CD4-positive, alpha-beta T cell treated with Interleukin-6 at 100 ng/mL for 8 hours (primary cell): ENCODE measurements at regions not wholly inside any gene's neighbourhood (a gene's known extent, or its start where the extent isn't known, plus 50 kb on each side); places are given as distances from the start of the nearest gene placed in this dataset.
"Not testable (repeated sequence)": the region's sequence is repeated elsewhere in the genome, so short reads cannot be mapped to it uniquely, and the experiment has no call there.

Source experiments
- DNase-seq: peaks from one replicate; pipeline ENCODE4 v3.0.0-alpha.2; 2020; ENCODE audit warnings: mixed read lengths, low spot score

DNA sequence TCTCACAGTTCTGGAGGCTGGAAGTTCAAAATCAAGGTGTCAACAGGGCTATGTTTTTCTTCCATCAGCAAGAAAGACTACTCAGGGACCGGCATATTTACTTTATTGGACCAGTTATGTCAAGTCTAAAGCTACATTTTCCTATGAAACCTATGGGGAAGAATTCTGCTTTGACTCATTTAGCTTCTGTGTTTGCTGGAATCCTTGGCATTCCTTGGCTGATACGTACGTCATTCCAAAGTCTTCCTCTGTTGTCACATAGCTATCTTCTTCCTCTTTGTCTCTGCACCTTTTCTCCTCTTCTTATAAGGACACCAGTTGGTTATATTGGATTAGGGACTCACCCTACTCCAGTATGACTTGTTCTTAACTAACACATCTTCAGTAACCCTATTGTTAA is 137.4 kb upstream of the FBXO11 start:
- no peak for DNase-seq

DNA sequence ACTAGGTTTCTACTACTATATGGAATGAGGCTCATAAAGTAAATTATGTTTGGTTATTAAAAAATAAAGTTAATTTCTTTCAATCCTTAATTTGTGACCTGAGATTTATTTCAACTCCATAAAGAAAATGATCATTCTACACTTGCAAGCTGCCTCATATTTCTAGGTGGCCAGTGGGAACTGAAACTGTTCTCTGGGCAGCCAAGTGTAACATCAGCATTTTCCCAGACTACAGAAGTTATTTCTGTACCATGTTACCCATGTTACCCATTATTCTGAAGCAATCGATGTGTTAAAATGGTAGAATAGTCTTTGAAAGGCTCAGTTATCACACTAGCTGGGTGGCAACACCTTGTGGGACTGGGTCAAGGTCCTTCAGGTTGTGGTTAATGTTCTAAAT is 139.3 kb upstream of the FBXO11 start:
- no peak for DNase-seq

DNA sequence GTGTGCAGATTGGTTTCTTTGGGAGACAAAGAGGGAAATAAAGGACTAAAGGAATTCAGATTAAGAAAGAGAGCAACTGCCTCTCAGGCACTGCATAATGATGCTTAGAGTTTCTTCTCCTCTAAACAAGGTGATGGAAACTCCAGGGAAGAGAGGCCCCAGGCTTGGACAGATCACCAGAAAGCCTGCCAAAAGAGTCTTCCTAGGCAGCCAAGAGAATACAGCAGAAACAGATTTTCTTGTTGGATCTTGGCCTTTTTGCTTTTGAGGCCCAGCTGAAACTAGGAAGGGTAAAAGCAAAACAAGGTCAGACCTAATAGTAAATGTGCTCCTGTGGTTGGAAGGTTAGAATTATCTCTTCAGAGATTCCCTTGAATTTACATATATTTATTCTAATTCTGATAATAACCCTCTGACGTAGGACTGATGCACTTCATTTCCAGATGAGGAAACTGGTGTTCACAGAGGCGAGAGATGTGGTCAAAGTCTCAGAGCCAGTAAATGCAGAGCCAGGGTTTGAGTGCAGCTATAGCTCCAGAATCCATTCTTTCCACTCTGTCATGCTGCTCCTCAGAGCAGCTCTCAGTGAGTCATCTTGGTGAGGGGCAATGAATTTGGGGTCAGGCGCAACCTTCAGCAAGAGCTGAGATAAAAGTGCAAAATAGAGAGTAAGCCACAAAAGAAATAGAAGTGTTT is 142.3 kb upstream of the FBXO11 start:
- DNase-seq: no peak

DNA sequence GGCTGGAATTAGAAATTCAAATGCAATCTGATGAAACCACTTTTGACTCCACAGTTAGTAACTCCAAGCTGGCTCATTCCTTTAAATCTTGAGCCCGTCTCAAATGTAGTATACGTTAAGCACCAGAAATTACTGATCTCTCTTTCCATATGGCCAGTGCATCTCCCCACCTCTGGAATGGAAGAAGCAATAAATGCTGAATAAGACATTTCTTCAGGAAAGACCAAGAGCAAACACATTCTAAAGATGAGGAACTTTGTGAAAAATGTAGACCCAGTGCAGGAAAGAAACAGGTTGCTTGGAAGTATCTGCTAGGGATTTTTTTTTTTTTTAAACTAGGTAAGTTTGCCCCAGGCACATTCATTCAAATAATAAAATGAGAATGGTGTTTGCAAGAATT is 143.1 kb upstream of the FBXO11 start:
- DNase-seq: no peak

DNA sequence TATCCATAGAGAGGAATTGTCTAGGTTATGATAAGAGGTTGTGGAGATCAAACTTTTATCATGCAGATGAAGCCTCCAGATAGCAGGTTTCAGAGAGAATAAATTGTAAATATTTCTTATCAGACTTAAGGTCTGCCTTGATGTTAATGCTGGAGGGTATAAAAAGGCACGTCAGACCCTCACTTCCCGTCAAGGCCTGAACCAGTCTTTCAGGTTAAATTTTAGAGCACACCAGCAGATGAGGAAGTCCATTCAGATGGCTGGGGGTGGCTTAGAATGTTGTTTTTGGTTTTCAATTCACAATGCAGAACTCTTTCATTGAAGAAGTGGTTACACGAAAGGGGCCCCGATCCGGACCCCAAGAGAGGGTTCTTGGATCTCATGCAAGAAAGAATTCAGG is 144.4 kb upstream of the FBXO11 start:
- no peak for DNase-seq

DNA sequence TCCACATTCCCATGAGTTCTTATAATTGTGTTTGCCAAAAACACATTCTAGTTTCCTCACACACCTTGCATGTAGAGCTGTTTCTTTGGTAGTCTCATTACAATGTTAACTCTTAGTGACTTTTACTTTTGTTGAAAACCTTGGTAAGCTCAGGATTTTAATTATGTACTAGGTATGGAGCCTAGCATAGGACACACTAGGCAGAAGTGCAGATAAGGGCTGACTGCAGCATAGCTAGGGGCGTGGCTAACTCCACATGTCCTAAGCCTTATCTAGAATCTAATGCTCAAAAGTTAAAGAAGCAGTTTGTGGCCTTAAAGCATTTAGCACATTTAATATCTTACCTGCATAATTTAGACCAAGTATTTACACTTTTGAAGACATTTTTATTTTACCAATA is 153.7 kb upstream of the FBXO11 start:
- DNase-seq: no peak

DNA sequence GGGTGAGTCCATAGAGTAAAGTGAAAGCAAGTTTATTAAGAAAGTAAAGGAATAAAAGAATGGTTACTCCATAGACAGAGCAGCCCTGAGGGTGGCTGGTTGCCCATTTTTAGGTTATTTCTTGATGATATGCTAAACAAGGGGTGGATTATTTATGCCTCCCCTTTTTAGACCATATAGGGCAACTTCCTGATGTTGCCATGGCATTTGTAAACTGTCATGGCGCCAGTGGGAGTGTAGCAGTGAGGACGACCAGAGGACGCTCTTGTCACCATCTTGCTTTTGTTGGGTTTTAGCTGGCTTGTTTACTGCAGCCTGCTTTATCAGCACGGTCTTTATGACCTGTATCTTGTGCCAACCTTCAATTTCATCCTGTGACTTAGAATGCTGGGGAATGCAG is 155.4 kb upstream of the FBXO11 start:
- DNase-seq: not testable (repeated sequence)

DNA sequence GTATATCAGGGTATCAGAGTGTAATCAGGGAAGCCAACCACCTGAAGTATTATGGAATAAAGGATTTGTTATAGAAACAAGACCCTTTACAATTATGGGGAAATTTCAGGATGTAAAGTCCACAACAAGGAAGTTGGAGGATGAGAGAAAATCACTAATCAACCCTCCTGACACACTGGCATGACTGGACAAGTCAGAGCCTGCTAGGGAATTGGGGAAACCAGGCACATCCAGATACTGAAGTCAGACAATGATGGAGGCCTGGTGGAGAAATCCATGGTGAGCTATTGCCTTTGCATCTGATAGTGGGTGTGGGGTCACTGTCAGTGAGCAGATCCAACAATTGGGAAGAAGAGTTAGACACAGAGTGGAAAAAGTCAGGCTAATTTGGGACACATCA is 158.8 kb upstream of the FBXO11 start:
- no peak for DNase-seq

DNA sequence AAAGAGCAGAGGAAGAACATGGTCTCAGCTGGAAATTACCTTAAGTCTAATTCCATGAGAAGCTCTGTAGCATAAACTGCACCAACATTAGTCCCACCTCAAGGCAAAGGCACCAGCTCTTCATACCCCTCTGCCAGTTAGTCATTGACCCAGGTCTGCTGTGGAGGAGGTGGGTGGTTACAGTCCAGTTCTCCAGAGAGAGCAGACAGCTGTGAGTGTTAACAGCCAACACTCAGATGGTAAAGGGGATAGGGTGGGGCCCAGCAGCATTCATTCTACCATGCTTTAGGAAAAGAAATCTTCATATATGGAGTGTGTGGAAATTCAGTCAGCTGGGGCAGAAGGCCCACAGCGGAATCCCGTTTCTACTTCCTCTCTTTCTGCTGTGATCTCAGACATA is 159.7 kb upstream of the FBXO11 start:
- DNase-seq: no peak

DNA sequence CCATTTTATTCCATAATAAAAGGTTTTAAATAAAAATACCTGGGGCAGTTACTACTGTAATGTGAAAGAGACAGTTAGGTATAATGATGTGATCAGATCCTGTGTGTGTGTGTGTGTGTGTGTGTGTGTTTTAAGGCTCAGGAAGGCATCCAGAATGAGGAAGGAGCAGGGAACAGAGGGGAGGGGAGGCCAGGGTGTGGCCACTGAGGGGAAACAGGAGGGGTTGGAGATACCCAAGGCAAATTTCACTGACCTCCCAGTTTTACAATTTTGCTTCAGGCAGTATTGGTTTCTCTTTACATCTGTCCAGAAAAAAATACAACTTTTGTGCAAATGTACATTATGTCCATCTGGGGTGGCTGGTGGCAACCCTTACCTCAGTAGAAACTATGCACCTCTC is 163.5 kb upstream of the FBXO11 start:
- DNase-seq: no peak

DNA sequence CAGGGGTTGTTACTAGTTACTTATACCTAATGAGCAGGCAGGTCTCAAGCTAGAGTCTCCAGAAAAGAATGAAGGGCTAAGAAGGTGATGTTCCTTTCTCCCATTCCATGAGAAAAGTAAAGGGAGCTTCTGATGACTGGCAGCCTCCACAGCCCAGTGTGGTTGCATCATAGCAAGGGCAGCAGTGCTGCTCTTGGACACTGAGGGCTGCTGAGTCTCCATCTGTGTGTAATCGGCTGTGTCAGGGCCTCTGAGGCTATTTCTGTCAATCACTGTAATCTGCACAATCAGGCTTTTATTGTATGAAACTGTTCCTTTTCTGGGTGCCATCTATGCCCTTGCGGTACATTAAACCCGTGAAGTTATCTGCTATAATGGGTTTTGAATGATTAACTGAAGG is 164.1 kb upstream of the FBXO11 start:
- DNase-seq: no peak

DNA sequence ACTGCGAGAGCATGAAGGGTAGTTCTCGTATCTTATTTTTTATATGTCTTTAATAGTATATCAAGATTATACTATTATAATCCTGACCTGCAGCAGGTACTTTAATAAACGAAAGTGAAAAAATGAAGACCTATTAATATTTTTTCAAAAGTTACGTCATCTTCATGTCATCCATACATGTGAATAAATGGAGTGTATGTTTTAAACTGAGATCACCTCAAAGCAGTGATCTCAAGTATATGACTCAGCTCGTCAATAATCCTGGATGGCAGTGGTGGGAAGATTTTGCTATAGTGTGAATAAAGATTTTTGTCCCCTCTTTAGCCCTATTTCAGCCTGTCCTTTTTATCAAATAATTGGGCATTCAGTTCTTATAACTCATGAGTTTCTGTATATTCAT is 166.3 kb upstream of the FBXO11 start:
- DNase-seq: no peak

DNA sequence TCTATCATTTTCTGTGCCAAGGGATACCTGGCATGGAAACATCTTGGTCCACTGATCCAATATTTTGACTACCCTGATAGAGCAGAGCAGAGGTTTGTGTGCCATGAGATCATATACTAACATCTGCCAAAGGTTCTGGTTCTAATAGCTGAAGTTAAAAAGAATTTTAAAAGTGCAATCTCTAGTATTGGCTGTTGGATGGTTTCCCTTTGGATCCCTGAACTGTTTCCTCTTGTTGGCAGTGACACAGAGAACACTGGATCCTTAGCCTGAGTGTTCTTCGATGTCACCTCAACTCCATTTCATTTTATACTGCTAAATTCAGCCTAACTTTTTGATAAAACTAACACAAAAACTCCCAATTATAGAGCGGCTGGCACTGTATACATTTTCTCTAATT is 169.3 kb upstream of the FBXO11 start:
- DNase-seq: no peak

DNA sequence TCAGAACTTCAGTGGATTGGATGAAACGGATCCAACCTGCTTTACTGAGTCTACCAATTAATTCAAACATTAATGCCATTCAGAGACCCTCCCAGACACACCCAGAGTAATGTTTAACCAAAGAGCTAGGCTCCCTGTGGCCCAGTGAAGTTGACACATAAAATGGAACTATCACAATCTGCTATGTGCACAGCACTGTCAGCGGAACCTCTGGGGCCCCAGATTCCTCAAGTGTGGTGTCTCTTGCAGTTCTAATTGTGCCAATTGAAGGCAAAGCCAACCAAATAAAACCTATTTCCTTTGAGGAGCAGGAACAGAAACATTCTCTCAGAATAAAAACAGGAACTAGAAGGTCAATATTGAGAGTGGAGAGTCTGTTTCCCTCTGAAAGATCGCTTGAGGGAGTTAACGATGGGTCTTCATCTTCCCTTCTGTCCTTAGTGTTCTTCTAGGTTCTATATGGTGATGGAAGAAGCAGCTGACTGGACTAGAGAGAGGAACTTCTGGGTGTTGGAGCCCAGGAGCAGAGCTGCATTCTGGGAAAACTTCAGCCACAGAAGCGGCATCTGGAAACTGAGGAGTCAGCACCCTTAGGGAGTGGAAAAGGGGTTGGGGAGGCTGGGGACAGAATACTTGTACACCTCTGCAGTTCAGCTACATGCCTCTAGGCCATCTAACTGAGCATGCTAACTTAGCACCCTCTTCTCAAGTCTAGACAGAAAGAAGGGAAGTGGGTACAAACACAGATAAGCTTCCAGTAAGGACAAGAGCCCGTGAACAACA is 174.4 kb upstream of the FBXO11 start:
- DNase-seq: no peak

DNA sequence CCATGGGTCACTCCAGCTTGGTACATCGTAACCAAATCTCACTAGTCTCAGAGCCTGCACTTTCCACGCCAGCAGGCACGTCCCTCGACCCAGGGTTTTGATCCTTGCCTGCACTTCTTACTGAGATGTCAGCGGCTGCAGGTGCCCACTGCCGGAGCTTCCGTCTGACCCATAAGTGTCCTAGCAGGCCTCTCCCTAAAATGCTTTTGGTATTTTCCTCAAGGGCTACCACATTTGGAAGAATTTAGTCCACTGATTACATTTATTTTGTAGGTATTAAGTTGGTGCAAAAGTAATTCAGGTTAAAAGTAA is 175.0 kb upstream of the FBXO11 start:
- DNase-seq: no peak

DNA sequence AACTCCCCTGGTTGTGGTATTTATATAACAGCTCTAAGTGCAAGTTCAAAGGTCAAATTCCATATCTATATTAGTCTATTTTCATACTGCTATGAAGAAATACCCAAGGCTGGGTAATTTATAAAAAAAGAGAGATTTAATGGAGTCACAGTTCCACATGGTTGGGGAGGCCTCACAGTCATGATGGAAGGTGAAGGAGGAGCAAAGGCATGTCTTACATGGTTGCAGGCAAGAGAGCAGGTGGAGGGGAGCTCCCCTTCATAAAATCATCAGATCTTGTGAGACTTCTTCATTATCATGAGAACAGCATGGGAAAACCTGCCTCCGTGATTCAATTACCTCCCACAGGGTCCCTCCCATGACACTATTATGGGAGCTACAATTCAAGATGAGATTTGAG is 179.6 kb upstream of the FBXO11 start:
- no peak for DNase-seq

DNA sequence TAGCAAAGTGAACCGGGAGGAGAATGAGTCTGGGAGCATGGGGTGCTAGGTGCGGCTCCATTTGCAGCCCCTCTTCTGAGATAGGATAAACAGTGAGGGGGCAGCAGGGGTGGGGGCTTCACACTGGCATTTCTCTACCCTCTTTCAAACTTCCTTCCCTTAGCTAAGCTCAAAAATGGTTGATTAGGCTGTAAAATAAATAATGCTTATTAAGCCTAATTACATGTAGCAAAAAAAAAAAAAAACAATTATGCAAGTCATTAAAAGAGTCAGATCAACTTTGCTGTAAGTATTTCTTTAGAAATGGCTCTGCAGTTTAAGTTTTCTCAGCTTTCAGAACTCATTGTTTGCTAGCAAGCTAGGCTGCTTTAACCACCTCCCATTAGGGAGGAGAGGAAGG is 182.7 kb upstream of the FBXO11 start:
- DNase-seq: no peak

DNA sequence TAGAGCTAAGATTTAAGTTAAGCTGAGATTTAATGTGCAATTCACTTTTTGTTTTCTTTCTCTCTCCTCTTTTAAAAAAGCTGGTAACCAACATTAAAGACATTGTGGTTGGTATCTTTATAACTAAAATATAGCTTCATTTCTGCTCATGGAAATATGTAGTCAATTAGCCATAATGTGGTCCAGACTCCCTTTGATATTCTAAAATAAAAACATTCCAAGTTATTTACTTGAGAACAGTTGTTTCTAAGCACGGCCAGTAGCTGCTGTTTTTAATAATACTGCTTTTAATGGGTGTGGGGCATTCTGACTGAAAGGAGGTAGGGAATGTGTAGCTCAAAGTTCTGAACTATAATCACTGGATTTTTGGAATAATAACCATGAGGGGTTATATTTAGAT is 183.3 kb upstream of the FBXO11 start:
- no peak for DNase-seq

DNA sequence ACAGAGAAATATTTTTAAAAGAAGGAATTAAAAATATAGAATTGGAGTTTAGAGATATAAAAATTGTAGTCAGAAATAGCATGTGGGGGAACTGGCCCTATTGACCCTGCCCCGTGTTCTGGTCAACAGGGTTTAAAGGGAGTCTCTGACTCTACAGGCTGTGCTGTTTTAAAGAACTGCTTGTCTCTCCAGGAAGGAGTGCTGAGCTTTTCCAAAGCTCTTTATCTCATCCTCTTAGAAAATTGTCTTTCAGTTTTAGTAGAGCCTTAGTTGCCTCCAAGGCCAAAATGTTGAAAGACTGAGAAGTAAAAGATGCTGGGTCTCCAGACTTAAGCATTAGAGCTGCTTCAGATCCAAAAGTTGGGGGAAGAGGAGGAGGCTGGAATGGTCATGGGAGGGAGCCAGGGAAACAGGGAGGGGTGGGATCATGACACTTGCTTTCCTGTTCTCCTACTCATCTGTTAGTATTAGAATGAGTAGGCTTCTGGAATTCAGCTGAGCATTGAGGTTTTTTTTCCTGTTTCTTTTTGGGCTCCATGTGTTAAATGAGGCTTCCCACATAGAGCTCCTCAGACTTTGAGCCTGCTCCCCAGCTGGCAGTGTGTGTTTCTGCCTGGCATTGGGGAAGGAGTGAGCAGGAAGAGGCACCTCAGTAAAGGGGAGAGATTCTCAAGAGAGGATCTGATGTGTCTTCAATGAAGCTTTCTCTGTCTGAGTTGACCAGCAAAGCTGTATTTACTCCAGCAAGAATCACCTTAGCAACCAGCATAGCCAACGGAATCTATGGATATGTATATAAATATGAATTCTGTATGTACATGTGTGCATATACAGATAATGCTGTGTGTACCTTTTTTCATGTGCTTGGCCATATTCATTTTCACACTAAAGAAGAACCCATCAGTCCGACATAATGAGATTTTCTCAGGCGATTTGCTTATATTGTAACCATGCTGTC is 186.8 kb upstream of the FBXO11 start:
- DNase-seq: no peak

DNA sequence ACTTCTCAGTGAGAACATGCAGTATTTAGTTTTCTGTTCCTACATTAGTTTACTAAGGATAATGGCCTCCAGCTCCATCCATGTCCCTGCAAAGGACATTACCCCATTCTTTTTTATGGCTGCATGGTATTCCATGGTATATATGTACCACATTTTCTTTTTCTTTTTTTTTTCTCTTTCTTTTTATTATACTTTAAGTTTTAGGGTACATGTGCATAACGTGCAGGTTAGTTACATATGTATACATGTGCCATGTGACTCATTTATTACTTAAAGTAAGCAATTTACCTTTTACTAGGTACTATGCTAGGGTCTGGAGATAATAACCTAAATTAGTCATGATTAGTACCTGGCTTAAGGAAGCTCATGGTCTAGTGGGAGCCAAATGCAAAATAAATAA is 190.5 kb upstream of the FBXO11 start:
- DNase-seq: not testable (repeated sequence)

DNA sequence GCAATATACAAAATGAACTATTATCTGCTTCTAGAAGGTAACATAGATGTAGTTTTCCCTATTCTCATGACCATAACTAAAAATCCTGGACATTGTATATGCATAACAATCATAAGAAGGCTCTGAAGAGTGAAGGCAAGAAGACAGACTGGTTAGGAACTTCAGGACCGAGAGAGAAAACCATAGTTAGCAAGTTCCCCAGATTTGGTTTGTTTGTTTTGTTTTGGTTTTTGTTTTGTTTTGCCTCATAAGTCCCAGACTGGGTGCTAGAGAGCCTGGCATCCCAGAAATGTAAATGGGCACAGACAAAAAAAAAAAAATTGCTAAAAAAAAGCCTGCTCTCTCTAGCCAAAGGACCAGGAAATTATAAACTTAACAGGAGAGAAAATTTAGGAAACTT is 192.2 kb upstream of the FBXO11 start:
- no peak for DNase-seq

DNA sequence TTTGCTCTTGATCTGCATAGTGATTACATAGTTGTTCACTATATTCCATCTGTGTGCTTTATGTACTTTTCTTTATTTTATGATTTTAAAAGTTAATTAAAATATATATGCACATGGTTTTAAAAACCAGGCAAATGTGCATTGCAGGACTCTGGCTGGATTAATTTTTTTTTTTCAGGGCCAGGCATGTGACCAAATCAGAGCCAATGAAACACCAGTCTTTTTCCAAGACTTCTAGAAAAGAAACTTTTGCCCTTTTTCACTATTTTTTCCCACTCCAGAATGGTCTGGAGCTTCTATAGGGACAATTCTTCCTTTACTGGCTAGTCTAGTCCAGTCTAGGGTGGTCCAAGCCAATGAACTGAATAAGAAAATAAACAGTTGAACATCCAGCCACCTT is 198.1 kb upstream of the FBXO11 start:
- no peak for DNase-seq

DNA sequence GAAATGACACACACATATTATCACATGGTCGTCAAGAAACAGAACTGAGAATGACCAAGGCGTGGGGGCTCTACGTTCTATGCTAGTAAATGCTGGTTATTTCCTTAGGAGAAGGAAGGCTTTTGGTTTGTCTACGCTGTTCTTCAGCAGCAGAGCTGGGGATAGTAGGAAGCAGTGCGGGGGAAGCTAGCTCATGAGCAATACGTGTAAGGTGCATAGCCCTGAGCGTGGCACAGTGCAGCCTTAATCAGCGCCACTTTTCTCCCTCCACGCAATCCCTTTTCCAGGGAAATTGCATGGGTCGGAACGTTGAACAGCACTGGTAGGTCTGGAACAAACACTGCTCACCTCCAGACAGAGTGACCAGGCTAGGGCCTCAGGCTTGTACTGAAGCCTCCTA is 199.6 kb upstream of the FBXO11 start:
- DNase-seq: no peak
